GM18907 (cell line): ENCODE measurements at regions not wholly inside any gene's neighbourhood (a gene's known extent, or its start where the extent isn't known, plus 50 kb on each side); places are given as distances from the start of the nearest gene placed in this dataset.

Experiments used
- ATAC-seq: cut with Tn5 transposase; IDR thresholded peaks from one replicate; pipeline ENCODE4 v1.9.1; 2021; ENCODE audit warnings: mild to moderate bottlenecking, moderate library complexity; ENCODE audit not compliant: unreplicated experiment

- ATAC-seq = no peak
Observed at GRCh38 chr2:16117791-16118610, 177.7 kb downstream of the MYCN start.

DNA sequence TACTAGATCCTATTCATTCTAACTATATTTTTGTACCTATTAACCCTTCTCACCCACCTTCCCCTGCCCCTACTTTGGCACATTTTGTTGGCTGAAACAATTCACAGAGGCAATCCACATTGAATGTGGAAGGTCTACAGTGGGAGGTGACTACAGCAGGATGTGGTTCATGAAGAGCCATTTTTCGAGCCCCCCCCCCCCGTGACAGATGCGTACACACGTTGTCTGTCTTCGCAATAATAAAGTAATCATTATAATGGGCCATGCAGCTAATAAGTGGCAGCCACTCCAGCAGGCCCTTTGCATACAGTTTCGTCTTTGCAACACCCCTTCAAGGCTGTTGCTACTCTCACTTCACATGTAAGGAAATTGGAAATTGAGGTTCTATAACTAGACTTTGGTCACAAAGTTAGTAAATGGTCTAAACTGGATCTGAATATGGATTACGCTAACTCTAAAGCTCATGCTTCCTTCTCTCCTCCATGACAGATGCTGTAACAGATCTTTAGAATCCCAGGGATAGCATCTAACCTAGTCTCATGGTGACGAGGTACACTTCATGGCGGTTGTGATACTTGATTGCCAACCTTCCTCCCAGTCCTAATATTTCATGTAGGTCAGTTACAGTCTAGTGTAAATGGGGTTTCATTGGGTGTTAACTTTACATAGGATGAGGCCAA is 176.8 kb downstream of the MYCN start:
- ATAC-seq = no peak

GRCh38 chr2:16115881-16116830 is 175.8 kb downstream of the MYCN start:
- ATAC-seq = no peak

- ATAC-seq = no peak
Observed at GRCh38 chr2:16115291-16115690, 174.9 kb downstream of the MYCN start.

DNA sequence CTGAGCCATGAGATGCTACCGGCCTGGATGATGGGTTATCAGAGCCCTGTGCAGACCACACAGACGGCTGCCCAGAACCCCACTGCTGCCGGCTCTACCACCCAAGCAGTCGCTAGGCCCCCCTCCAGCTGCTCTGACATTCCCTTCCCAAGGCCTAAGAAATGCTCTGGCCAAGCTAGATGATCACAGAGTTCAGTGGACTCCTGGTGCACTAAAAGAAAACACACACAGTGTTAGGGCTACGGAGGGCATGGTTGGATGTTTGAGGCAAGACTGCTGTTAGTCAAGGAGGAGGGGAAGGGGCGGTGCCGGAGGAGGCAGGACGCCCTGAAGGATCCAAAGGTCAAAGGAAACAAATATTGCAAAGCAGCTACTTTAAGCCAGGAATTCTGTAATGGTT is 174.5 kb downstream of the MYCN start:
- ATAC-seq = no peak

DNA sequence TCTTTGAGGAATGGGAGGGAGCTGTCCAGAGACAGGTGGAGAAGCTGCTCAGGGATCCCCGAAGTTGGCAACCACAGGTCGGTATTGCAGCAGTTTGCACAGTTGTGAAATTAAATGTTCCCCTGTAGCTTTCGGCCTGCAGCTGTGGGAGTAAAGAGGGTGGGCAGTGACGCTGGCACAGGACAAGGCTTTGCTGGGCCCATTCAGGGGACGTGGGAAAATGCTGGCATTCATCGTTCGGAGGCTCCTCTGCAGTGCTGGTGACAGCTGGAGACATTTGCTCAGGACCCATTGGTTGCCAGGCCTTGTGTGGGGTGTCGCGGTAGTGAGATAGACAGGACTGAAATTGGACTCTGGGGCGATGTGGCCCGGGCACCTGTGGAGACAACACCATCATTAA is 173.7 kb downstream of the MYCN start:
- ATAC-seq = no peak

GRCh38 chr2:16113568-16113967 is 173.2 kb downstream of the MYCN start:
- ATAC-seq = no peak

GRCh38 chr2:16112972-16113560 is 172.7 kb downstream of the MYCN start:
- ATAC-seq = no peak

- ATAC-seq = no peak
Observed at GRCh38 chr2:16112251-16112971, 172.1 kb downstream of the MYCN start.

- ATAC-seq = no peak
Observed at GRCh38 chr2:16111838-16112210, 171.5 kb downstream of the MYCN start.

- ATAC-seq = no peak
Observed at GRCh38 chr2:16109821-16110310, 169.5 kb downstream of the MYCN start.

GRCh38 chr2:16109368-16109820 is 169.0 kb downstream of the MYCN start:
- ATAC-seq = no peak

- ATAC-seq = no peak
Observed at GRCh38 chr2:16107246-16107645, 166.9 kb downstream of the MYCN start.

- no peak for ATAC-seq
Observed at GRCh38 chr2:16106619-16107018, 166.3 kb downstream of the MYCN start.

GRCh38 chr2:16105669-16106281 is 165.4 kb downstream of the MYCN start:
- ATAC-seq = no peak

GRCh38 chr2:16104949-16105668 is 164.8 kb downstream of the MYCN start:
- ATAC-seq = no peak

GRCh38 chr2:16104315-16104948 is 164.1 kb downstream of the MYCN start:
- ATAC-seq = no peak

DNA sequence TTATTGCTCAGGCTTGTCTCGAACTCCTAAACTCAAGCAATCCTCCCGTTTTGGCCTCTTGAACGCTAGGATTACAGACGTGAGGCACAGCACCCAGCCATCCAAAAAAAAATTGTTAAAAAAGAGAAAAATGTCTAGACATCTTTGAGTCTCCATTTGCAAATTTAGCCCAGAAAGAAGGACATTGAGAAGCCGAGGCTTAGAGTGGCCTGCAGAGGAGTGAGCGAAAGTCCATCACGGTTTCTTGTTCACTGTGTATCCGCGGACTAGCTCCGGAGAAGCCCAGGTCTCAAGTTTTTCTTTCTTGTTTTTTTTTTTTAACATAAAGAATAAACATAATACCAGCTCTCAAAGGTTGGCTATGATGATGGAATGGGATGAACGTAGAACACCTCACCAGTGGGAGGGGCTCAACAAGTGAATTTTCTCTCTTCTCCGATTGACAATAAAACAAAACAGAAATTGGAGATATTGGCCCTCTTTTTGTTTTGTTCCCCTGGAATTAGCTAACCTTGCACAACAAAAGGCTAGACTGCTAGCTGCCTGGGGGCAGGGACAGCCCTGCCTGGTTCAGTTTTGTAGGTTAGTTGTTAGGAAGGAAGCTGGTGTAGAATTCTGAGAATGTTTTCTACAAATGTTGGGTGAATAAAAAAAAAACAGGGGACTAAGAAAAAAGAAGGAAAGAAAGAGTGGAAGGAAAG is 163.4 kb downstream of the MYCN start:
- no peak for ATAC-seq
